ENCODE measurements at regions not wholly inside any gene's neighbourhood (a gene's known extent, or its start where the extent isn't known, plus 50 kb on each side); places are given as distances from the start of the nearest gene placed in this dataset.

DNA sequence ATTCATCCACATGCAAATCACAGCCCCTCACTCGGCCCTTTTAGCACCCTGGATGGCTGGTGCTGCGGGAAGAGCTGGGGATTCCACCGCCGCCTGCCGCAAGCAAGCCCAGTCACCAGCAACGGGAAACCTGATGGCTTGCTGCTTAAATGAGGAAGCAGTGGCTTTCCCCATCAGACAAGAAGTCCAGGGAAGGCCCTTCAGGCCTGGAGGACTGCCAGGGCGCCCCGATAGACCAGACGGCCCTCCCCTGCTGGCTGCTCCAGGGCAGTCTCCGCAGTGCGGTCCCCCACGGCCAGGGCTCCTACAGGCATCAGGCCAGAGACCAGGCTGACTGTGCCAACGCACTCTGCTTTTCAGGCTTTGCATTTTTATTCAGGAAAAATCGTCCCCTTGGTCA, 439.1 kb downstream of the EIPR1 start:
- Histone ChIP-seq H3K9me3 (ENCODE audit: insufficient read depth in 2 of 2, low read depth in 1 of 2, low read length in 1 of 2) (no peaks in the 10 kb centered on the region), H2BK20ac (ENCODE audit: low read length) (no peak overlapping the region), H2BK12ac (ENCODE audit: low read depth, low read length) (no peak overlapping the region), H3K27ac (ENCODE audit: low read depth, low read length) (no peak overlapping the region), H3K56ac (replicated peaks; ENCODE audit: insufficient read length, low read depth, low read length) (no peak overlapping the region), H2AK5ac (ENCODE audit: low read depth, low read length) (no peak overlapping the region), H2BK5ac (ENCODE audit: low read depth, low read length) (no peak overlapping the region), H3K23ac (ENCODE audit: insufficient read length) (no peak overlapping the region), H2BK15ac (ENCODE audit: low read length) (no peak overlapping the region), H4K91ac (replicated peaks; ENCODE audit: insufficient read length, low read length) (no peak overlapping the region), H4K20me1 (replicated peaks in 1 of 2; ENCODE audit: control insufficient read depth in 1 of 2, insufficient read depth in 2 of 2, low read length in 2 of 2) (no peaks in the 10 kb centered on the region), H3K36me3 (ENCODE audit: control insufficient read depth in 2 of 4, insufficient read depth in 4 of 4, low read length in 3 of 4) (no peaks in the 10 kb centered on the region), H3K18ac (ENCODE audit: extremely low read depth, low read length) (no peak overlapping the region), H3K4me2 (ENCODE audit: insufficient read depth in 1 of 2, low read depth in 2 of 2, low read length in 2 of 2) (no peak overlapping the region), H2BK120ac (replicated peaks; ENCODE audit: low read depth, low read length) (no peak overlapping the region), H3K79me2 (ENCODE audit: control insufficient read depth in 1 of 2, insufficient read depth in 2 of 2, low read length in 2 of 2) (no peaks in the 10 kb centered on the region), H4K8ac (ENCODE audit: extremely low read depth, insufficient read depth, low read length) (no peak overlapping the region), H3K4me3 (ENCODE audit: extremely low read depth in 1 of 4, insufficient read depth in 2 of 4, low read depth in 3 of 4, low read length in 4 of 4) (no peak overlapping the region), H3K4ac (replicated peaks; ENCODE audit: insufficient read length, low read depth, low read length) (no peak overlapping the region), H3K14ac (ENCODE audit: insufficient read length) (no peak overlapping the region), H2AFZ (ENCODE audit: low read length) (no peak overlapping the region), H3K23me2 (ENCODE audit: low read depth, low read length) (no peaks in the 10 kb centered on the region), H3K27me3 (replicated peaks in 1 of 4; ENCODE audit: control insufficient read depth in 3 of 4, extremely low read depth in 1 of 4, insufficient read depth in 3 of 4, low read length in 3 of 4) (no peaks in the 10 kb centered on the region; a peak in 1 of 7 replicates), H4K5ac (ENCODE audit: insufficient read length, low read depth, low read length) (no peak overlapping the region), H3K4me1 (replicated peaks in 1 of 4; ENCODE audit: control insufficient read depth in 3 of 4, insufficient read depth in 4 of 4, low read length in 3 of 4) (peaks cover 0 to 2% (median 0%) of the 10 kb centered on the region in 4 experiments; a peak in 1 of 7 replicates), H3K9ac (replicated peaks in 1 of 4; ENCODE audit: extremely low read depth in 1 of 4, low read depth in 3 of 4, low read length in 3 of 4) (no peak overlapping the region), H3K79me1 (ENCODE audit: low read depth, low read length) (no peaks in the 10 kb centered on the region)
- WGBS, 2 experiments (ENCODE audit: extremely low coverage in 1 of 2, insufficient coverage in 1 of 2, insufficient read length in 1 of 2, insufficient replicate concordance in 2 of 2, low coverage in 1 of 2, low lambda C conversion rate in 2 of 2, missing lambda C conversion rate in 1 of 2) = 84% methylated on average over 14 of the region's 14 CpGs; no CpG with 5 or more reads in 1 of the 2 experiments
- TF ChIP-seq TAF1 (IDR thresholded peaks at IDR 0.05; ENCODE audit: low read depth, low read length) (no peak), ASH2L (IDR thresholded peaks at IDR 0.05; ENCODE audit: low read length) (no peak), TBP (IDR thresholded peaks at IDR 0.05; ENCODE audit: low read depth, low read length) (no peak), NANOG (IDR thresholded peaks at IDR 0.05; ENCODE audit: insufficient read depth, low read depth, low read length, poor library complexity, severe bottlenecking) (no peak), PHF8 (conservative IDR thresholded peaks at IDR 0.05; ENCODE audit: low read depth, low read length) (no peak), CEBPB (IDR thresholded peaks at IDR 0.05; ENCODE audit: low read depth, low read length) (no peak), GTF2F1 (IDR thresholded peaks at IDR 0.05; ENCODE audit: borderline replicate concordance, low read depth, low read length) (no peak)
- FAIRE-seq = no peak
- ChIA-PET POLR2A (ENCODE audit: partially characterized antibody) (no interaction called here), CTCF (ENCODE audit: partially characterized antibody) (no interaction called here)
- no peak for DNase-seq (ENCODE audit: low read depth in 1 of 2, low spot score in 2 of 2)

All from H1 (cell line).